OCI-LY7 (cell line): ENCODE measurements at regions not wholly inside any gene's neighbourhood (a gene's known extent, or its start where the extent isn't known, plus 50 kb on each side); places are given as distances from the start of the nearest gene placed in this dataset.

ENCODE experiments used
- BruUV-seq: library from RNA; stranded (reverse); fragments of 400-500 nt; replicated peaks from 2 replicates; lab custom pipeline; 2021; lab: Mats Ljungman, UMichigan
- CTCF ChIA-PET: fragments of 300-600 bp; sonication (Branson Sonifier 250); formaldehyde crosslinking; loops from one replicate; lab custom pipeline; 2022; ENCODE audit warnings: antibody characterized with exemption; ENCODE audit not compliant: unreplicated experiment; lab: Charles Lee
- POLR2A ChIA-PET: fragments of 300-600 bp; sonication (Branson Sonifier 250); formaldehyde crosslinking; loops from one replicate; lab custom pipeline; 2022; ENCODE audit warnings: antibody characterized with exemption; lab: Charles Lee
- DNase-seq: peaks from one replicate; pipeline ENCODE4 v3.0.0-alpha.2; 2015; ENCODE audit warnings: low spot score
- H2AFZ ChIP-seq: fragments of 200-600 bp; sonication (generic), shearing (Covaris generic); 2 replicates; pipeline ENCODE4 v1.6.1; 2014; ENCODE audit warnings: mild to moderate bottlenecking, antibody characterized with exemption, low read length, moderate library complexity
- H3K27ac ChIP-seq: fragments of 200-600 bp; sonication (generic); 2 replicates; pipeline ENCODE4 v1.5.1; 2014; ENCODE audit warnings: mixed run types, low read depth, mild to moderate bottlenecking, moderate library complexity, low read length, inconsistent platforms; ENCODE audit not compliant: poor library complexity, severe bottlenecking
- H3K36me3 ChIP-seq: fragments of 200-600 bp; sonication (generic); 2 replicates; pipeline ENCODE4 v1.6.1; 2014; ENCODE audit warnings: mild to moderate bottlenecking, antibody characterized with exemption, low read length, moderate library complexity, mixed read lengths; ENCODE audit not compliant: insufficient read depth
- H3K4me1 ChIP-seq: fragments of 200-600 bp; sonication (generic); 2 replicates; pipeline ENCODE4 v1.5.1; 2014; ENCODE audit warnings: mild to moderate bottlenecking, low read length; ENCODE audit not compliant: insufficient read depth, poor library complexity, severe bottlenecking
- H3K4me2 ChIP-seq: fragments of 200-600 bp; sonication (generic); 2 replicates; pipeline ENCODE4 v1.6.1; 2014; ENCODE audit warnings: mild to moderate bottlenecking, low read length
- H3K4me3 ChIP-seq: fragments of 200-600 bp; sonication (generic); 2 replicates; pipeline ENCODE4 v1.5.1; 2014; ENCODE audit warnings: mild to moderate bottlenecking, low read depth, low read length; ENCODE audit not compliant: poor library complexity, severe bottlenecking
- H3K79me2 ChIP-seq: fragments of 200-600 bp; sonication (generic); 2 replicates; pipeline ENCODE4 v1.6.1; 2016; ENCODE audit warnings: low read depth, mild to moderate bottlenecking, low read length, moderate library complexity, mixed read lengths; ENCODE audit not compliant: insufficient read depth
- H3K9me2 ChIP-seq: fragments of 200-600 bp; sonication (generic); 2 replicates; pipeline ENCODE4 v1.6.1; 2016; ENCODE audit warnings: mild to moderate bottlenecking, low read length, mixed read lengths; ENCODE audit not compliant: insufficient read depth
- H3K9me3 ChIP-seq: fragments of 200-600 bp; sonication (generic); 2 replicates; pipeline ENCODE4 v1.6.1; 2014; ENCODE audit warnings: mild to moderate bottlenecking, mixed run types, low read length, mixed read lengths
- H4K20me1 ChIP-seq: fragments of 200-600 bp; sonication (generic); 2 replicates; pipeline ENCODE4 v1.6.1; 2014; ENCODE audit warnings: mild to moderate bottlenecking, antibody characterized with exemption, low read length, moderate library complexity, mixed read lengths; ENCODE audit not compliant: insufficient read depth
- CTCF ChIP-seq: fragments of 200-600 bp; sonication (generic); conservative IDR thresholded peaks from 2 replicates; pipeline ENCODE4 v1.5.1; 2014; ENCODE audit warnings: mild to moderate bottlenecking, antibody characterized with exemption, low read length, moderate library complexity, mixed read lengths
- EZH2phosphoT487 ChIP-seq: fragments of 200-600 bp; sonication (generic); IDR thresholded peaks from 2 replicates; pipeline ENCODE4 v1.6.1; 2018; ENCODE audit warnings: low read depth, borderline replicate concordance, mild to moderate bottlenecking, mixed run types, antibody characterized with exemption, low read length, moderate library complexity, mixed read lengths
- intact Hi-C: fragments of 100-400 bp; cut with micrococcal nuclease; formaldehyde crosslinking; loops from one replicate; pipeline ENCODE4 v1.10.0; 2022; ENCODE audit not compliant: unreplicated experiment

- no peak overlapping the region for H3K4me2 ChIP-seq
- DNase-seq = no peak
- H4K20me1 ChIP-seq = no peaks in the 10 kb centered on the region
- no peaks in the 10 kb centered on the region for H3K79me2 ChIP-seq
- no TSS peak for BruUV-seq
- H3K27ac ChIP-seq = no peak overlapping the region
- ChIA-PET CTCF (interaction anchor here (0.5 kb wide), 2 partner anchors 8 to 177 kb away, joined by 3 read pairs; no protein-coding TSS in a partner anchor), POLR2A (no interaction called here)
- no peak overlapping the region for H3K4me3 ChIP-seq
- TF ChIP-seq CTCF (no peak), EZH2phosphoT487 (no peak)
- H3K9me2 ChIP-seq = no peaks in the 10 kb centered on the region
- H2AFZ ChIP-seq = no peak overlapping the region
- intact Hi-C loops = no loop called here
- no peaks in the 10 kb centered on the region for H3K9me3 ChIP-seq
- H3K36me3 ChIP-seq = no peaks in the 10 kb centered on the region
- H3K4me1 ChIP-seq = peaks cover 20% of the 10 kb centered on the region
Measured at GRCh38 chr1:4269952-4270570, 370.0 kb upstream of the C1orf174 start.

GRCh38 chr1:4270651-4271337, 370.7 kb upstream of the C1orf174 start:
- ChIA-PET CTCF (no interaction called here), POLR2A (no interaction called here)
- Histone ChIP-seq H3K4me1 (peaks cover 20% of the 10 kb centered on the region), H3K27ac (no peak overlapping the region), H3K4me2 (no peak overlapping the region), H3K36me3 (no peaks in the 10 kb centered on the region), H3K4me3 (no peak overlapping the region), H4K20me1 (no peaks in the 10 kb centered on the region), H3K79me2 (no peaks in the 10 kb centered on the region), H3K9me2 (no peaks in the 10 kb centered on the region), H2AFZ (no peak overlapping the region), H3K9me3 (no peaks in the 10 kb centered on the region)
- intact Hi-C loops = no loop called here
- no peak for DNase-seq
- no TSS peak for BruUV-seq
- TF ChIP-seq EZH2phosphoT487 (no peak), CTCF (no peak)
